ENCODE measurements at regions not wholly inside any gene's neighbourhood (a gene's known extent, or its start where the extent isn't known, plus 50 kb on each side); places are given as distances from the start of the nearest gene placed in this dataset.

DNA sequence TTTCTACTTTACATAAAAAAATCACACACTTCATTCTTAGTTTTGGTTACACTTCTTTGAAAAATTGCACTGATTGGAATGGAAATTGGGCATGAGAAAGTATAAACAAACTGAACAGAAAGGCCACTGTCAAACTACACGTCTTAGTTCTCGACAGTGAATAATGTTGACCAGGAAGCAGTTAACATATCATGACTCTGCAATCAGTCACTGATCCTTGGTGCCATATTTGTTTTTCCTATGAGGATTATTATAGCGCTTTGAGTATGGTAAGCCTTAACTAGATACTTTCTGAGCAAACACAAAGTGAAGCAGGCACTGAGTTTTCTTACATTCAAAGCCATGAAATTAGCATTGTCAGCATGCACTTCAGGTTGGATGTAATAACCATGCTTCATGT lies 495.1 kb upstream of the ANKRD30A start:
- peaks cover 9 to 11% of the 10 kb centered on the region in 2 donors for H3K9me3 ChIP-seq (replicated peaks in 1 of 2; ENCODE audit: control insufficient read depth in 1 of 2, insufficient read depth in 1 of 2, low read length in 2 of 2)
- no peak overlapping the region for H3K9ac ChIP-seq (ENCODE audit: insufficient read depth, low read length, poor library complexity, severe bottlenecking)
- H3K27me3 ChIP-seq (ENCODE audit: control insufficient read depth in 2 of 2, insufficient read depth in 2 of 2, low read length in 2 of 2) = no peaks in the 10 kb centered on the region
- Mint-ChIP-seq H3K9me3 (peaks cover 4 to 21% (median 7%) of the 10 kb centered on the region in 7 donors), H3K36me3 (no peaks in the 10 kb centered on the region), H3K4me1 (no peaks in the 10 kb centered on the region), H3K27ac (no peak overlapping the region), H3K4me3 (no peak overlapping the region), H3K27me3 (ENCODE audit: low read depth in 3 of 3) (no peaks in the 10 kb centered on the region)
- no peak for DNase-seq
- no peak overlapping the region for H2AFZ ChIP-seq (ENCODE audit: insufficient read depth, low read depth, low read length, poor library complexity, severe bottlenecking)
- TF ChIP-seq, protein P1, sequence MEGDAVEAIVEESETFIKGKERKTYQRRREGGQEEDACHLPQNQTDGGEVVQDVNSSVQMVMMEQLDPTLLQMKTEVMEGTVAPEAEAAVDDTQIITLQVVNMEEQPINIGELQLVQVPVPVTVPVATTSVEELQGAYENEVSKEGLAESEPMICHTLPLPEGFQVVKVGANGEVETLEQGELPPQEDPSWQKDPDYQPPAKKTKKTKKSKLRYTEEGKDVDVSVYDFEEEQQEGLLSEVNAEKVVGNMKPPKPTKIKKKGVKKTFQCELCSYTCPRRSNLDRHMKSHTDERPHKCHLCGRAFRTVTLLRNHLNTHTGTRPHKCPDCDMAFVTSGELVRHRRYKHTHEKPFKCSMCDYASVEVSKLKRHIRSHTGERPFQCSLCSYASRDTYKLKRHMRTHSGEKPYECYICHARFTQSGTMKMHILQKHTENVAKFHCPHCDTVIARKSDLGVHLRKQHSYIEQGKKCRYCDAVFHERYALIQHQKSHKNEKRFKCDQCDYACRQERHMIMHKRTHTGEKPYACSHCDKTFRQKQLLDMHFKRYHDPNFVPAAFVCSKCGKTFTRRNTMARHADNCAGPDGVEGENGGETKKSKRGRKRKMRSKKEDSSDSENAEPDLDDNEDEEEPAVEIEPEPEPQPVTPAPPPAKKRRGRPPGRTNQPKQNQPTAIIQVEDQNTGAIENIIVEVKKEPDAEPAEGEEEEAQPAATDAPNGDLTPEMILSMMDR (IDR thresholded peaks at IDR 0.05) = no peak
- WGBS (ENCODE audit: insufficient coverage) = 100% methylated on average over 1 of the region's 3 CpGs
- H3K79me2 ChIP-seq (ENCODE audit: insufficient read depth, low read length) = no peaks in the 10 kb centered on the region
- no peak overlapping the region for H3K4me2 ChIP-seq (replicated peaks; ENCODE audit: extremely low read depth, low read length, poor library complexity, severe bottlenecking)
- no peaks in the 10 kb centered on the region for H3K36me3 ChIP-seq (replicated peaks in 1 of 2; ENCODE audit: control insufficient read depth in 1 of 2, insufficient read depth in 2 of 2, low read length in 2 of 2)
- no peak overlapping the region for H3K27ac ChIP-seq (ENCODE audit: low read depth in 1 of 2, low read length in 2 of 2)
- no peaks in the 10 kb centered on the region for H3K4me1 ChIP-seq (ENCODE audit: control insufficient read depth in 1 of 2, insufficient read depth in 2 of 2, low read length in 2 of 2)
- no peak overlapping the region for H3K4me3 ChIP-seq (replicated peaks in 1 of 3; ENCODE audit: low read depth in 2 of 3, low read length in 3 of 3)
- H4K20me1 ChIP-seq (ENCODE audit: insufficient read depth, low read length) = no peaks in the 10 kb centered on the region
- intact Hi-C loops (cut with micrococcal nuclease) = no loop called here

DNA sequence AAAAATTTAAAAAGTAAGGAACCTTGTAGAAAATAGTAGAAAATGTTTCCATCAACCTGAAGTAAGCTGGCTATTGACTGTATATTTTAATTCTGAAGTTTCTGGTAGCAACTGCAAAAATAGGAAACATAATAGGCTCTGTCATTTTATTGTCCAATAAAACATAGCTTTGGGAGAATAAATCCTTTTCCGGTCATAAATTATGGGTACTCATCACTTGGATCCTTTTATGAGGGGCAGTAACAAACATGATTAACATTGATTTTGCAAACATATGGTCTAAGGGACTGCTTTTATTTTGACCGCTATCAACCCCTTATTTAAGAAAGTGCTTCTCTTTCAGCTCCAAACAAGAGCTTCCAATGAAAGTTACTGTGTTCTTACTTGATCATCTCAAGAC lies 495.9 kb upstream of the ANKRD30A start:
- TF ChIP-seq, protein P1 (IDR thresholded peaks at IDR 0.05) = no peak
- no peaks in the 10 kb centered on the region for H3K36me3 Mint-ChIP-seq
- intact Hi-C loops (cut with micrococcal nuclease) = no loop called here
- no peak overlapping the region for H3K4me3 Mint-ChIP-seq
- H3K4me1 ChIP-seq (ENCODE audit: control insufficient read depth in 1 of 2, insufficient read depth in 2 of 2, low read length in 2 of 2) = no peaks in the 10 kb centered on the region
- no peaks in the 10 kb centered on the region for H4K20me1 ChIP-seq (ENCODE audit: insufficient read depth, low read length)
- no peak overlapping the region for H3K4me3 ChIP-seq (replicated peaks in 1 of 3; ENCODE audit: low read depth in 2 of 3, low read length in 3 of 3)
- no peaks in the 10 kb centered on the region for H3K27me3 Mint-ChIP-seq (ENCODE audit: low read depth in 3 of 3)
- no peak overlapping the region for H3K9ac ChIP-seq (ENCODE audit: insufficient read depth, low read length, poor library complexity, severe bottlenecking)
- no CpG with 5 or more reads among the region's 2 CpGs for WGBS (ENCODE audit: insufficient coverage)
- no peaks in the 10 kb centered on the region for H3K27me3 ChIP-seq (ENCODE audit: control insufficient read depth in 2 of 2, insufficient read depth in 2 of 2, low read length in 2 of 2)
- no peak overlapping the region for H2AFZ ChIP-seq (ENCODE audit: insufficient read depth, low read depth, low read length, poor library complexity, severe bottlenecking)
- peaks cover 9 to 11% of the 10 kb centered on the region in 2 donors for H3K9me3 ChIP-seq (replicated peaks in 1 of 2; ENCODE audit: control insufficient read depth in 1 of 2, insufficient read depth in 1 of 2, low read length in 2 of 2)
- H3K36me3 ChIP-seq (replicated peaks in 1 of 2; ENCODE audit: control insufficient read depth in 1 of 2, insufficient read depth in 2 of 2, low read length in 2 of 2) = no peaks in the 10 kb centered on the region
- H3K27ac ChIP-seq (ENCODE audit: low read depth in 1 of 2, low read length in 2 of 2) = no peak overlapping the region
- H3K27ac Mint-ChIP-seq = no peak overlapping the region
- H3K9me3 Mint-ChIP-seq = peaks cover 4 to 26% (median 9%) of the 10 kb centered on the region in 7 donors
- H3K4me2 ChIP-seq (replicated peaks; ENCODE audit: extremely low read depth, low read length, poor library complexity, severe bottlenecking) = no peak overlapping the region
- no peaks in the 10 kb centered on the region for H3K4me1 Mint-ChIP-seq
- no peak for DNase-seq
- H3K79me2 ChIP-seq (ENCODE audit: insufficient read depth, low read length) = no peaks in the 10 kb centered on the region
